GM23338 (cell line): ENCODE measurements at regions not wholly inside any gene's neighbourhood (a gene's known extent, or its start where the extent isn't known, plus 50 kb on each side); places are given as distances from the start of the nearest gene placed in this dataset.

Experiments used
- ATAC-seq: fragments of 200-7000 bp; cut with Tn5 transposase; 3 replicates; pipeline ENCODE4 v1.9.1; 2020
- DNase-seq: peaks from one replicate; pipeline ENCODE4 v3.0.0-alpha.2; 2015; ENCODE audit warnings: low spot score
- H2AFZ ChIP-seq: fragments of 200-600 bp; sonication (generic); 2 replicates; pipeline ENCODE4 v1.8.0; 2016; ENCODE audit warnings: antibody characterized with exemption, mild to moderate bottlenecking, moderate library complexity
- H3F3A ChIP-seq: fragments of 200-600 bp; sonication (generic); replicated peaks from 2 replicates; pipeline ENCODE4 v1.8.0; 2017; ENCODE audit warnings: antibody characterized with exemption, mixed run types, low read depth
- H3K27ac ChIP-seq: fragments of 200-600 bp; sonication (generic); 2 replicates; pipeline ENCODE4 v1.6.1; 2016; ENCODE audit warnings: low read depth
- H3K27me3 ChIP-seq: fragments of 200-600 bp; sonication (generic); 2 replicates; pipeline ENCODE4 v1.8.0; 2016; ENCODE audit warnings: mild to moderate bottlenecking, mixed run types, moderate library complexity; ENCODE audit not compliant: insufficient read depth
- H3K36me3 ChIP-seq: fragments of 200-600 bp; sonication (generic); 2 replicates; pipeline ENCODE4 v1.8.0; 2016; ENCODE audit warnings: mild to moderate bottlenecking; ENCODE audit not compliant: insufficient read depth
- H3K4me1 ChIP-seq: fragments of 200-600 bp; sonication (generic); 2 replicates; pipeline ENCODE4 v1.8.0; 2016; ENCODE audit warnings: mild to moderate bottlenecking, moderate library complexity; ENCODE audit not compliant: insufficient read depth
- H3K4me2 ChIP-seq: fragments of 200-600 bp; sonication (generic); 2 replicates; pipeline ENCODE4 v1.7.1; 2017; ENCODE audit warnings: mixed run types
- H3K4me3 ChIP-seq: fragments of 200-600 bp; sonication (generic); 2 replicates; pipeline ENCODE4 v1.6.1; 2016; ENCODE audit warnings: mixed run types
- H3K79me2 ChIP-seq: fragments of 200-600 bp; sonication (generic); replicated peaks from 2 replicates; pipeline ENCODE4 v1.8.0; 2017; ENCODE audit warnings: mild to moderate bottlenecking; ENCODE audit not compliant: insufficient read depth
- H3K9me2 ChIP-seq: fragments of 200-600 bp; sonication (generic); 2 replicates; pipeline ENCODE4 v1.8.0; 2017; ENCODE audit not compliant: insufficient read depth
- H4K20me1 ChIP-seq: fragments of 200-600 bp; sonication (generic); replicated peaks from 2 replicates; pipeline ENCODE4 v1.8.0; 2017; ENCODE audit warnings: mild to moderate bottlenecking; ENCODE audit not compliant: insufficient read depth
- H3K27ac Mint-ChIP-seq: 2 replicates; pipeline ENCODE4 v1.8.0; 2020; ENCODE audit warnings: inconsistent platforms, mild to moderate bottlenecking, moderate library complexity, mixed read lengths
- H3K27me3 Mint-ChIP-seq: 3 replicates; pipeline ENCODE4 v1.8.0; 2022; ENCODE audit warnings: low read depth, mild to moderate bottlenecking, moderate library complexity, mixed read lengths, inconsistent platforms; ENCODE audit not compliant: insufficient read depth, poor library complexity
- H3K36me3 Mint-ChIP-seq: 3 replicates; pipeline ENCODE4 v1.8.0; 2021; ENCODE audit warnings: low read depth, mild to moderate bottlenecking, inconsistent platforms, moderate library complexity, mixed read lengths
- H3K4me1 Mint-ChIP-seq: 3 replicates; pipeline ENCODE4 v1.8.0; 2020; ENCODE audit warnings: mild to moderate bottlenecking, inconsistent platforms, mixed read lengths
- H3K4me3 Mint-ChIP-seq: 3 replicates; pipeline ENCODE4 v1.8.0; 2021; ENCODE audit warnings: moderate library complexity, mild to moderate bottlenecking, inconsistent platforms, mixed read lengths
- H3K9me3 Mint-ChIP-seq: 3 replicates; pipeline ENCODE4 v1.8.0; 2020; ENCODE audit warnings: moderate library complexity, mild to moderate bottlenecking, inconsistent platforms, mixed read lengths
- EZH2 ChIP-seq: fragments of 200-600 bp; sonication (generic); IDR thresholded peaks from one replicate; pipeline ENCODE4 v1.8.0; 2017; ENCODE audit warnings: antibody characterized with exemption, mild to moderate bottlenecking, low read depth; ENCODE audit not compliant: unreplicated experiment
- EZH2phosphoT487 ChIP-seq: fragments of 200-600 bp; sonication (generic); IDR thresholded peaks from one replicate; pipeline ENCODE4 v1.8.1; 2018; ENCODE audit warnings: antibody characterized with exemption; ENCODE audit not compliant: unreplicated experiment
- JUNB ChIP-seq: IDR thresholded peaks from one replicate; pipeline ENCODE4 v1.6.1; 2016; ENCODE audit warnings: antibody characterized with exemption; ENCODE audit not compliant: unreplicated experiment
- ZNF114 ChIP-seq: fragments of 250-450 bp; sonication (Bioruptor Pico); IDR thresholded peaks from 2 replicates; pipeline ENCODE4 v1.5.0; 2020; ENCODE audit warnings: mild to moderate bottlenecking, moderate library complexity
- TF ChIP-seq, protein P1 (sequence below): IDR thresholded peaks from one replicate; pipeline ENCODE4 v1.6.1; 2018; ENCODE audit warnings: antibody characterized with exemption; ENCODE audit not compliant: unreplicated experiment
- TF ChIP-seq, protein P2 (sequence below): IDR thresholded peaks from 2 replicates; pipeline ENCODE4 v1.6.1; 2016; ENCODE audit warnings: antibody characterized with exemption
- TF ChIP-seq, protein P3 (sequence below): fragments of 250-450 bp; sonication (Bioruptor Pico); IDR thresholded peaks from 2 replicates; pipeline ENCODE4 v1.5.0; 2020; ENCODE audit warnings: mild to moderate bottlenecking, moderate library complexity
- TF ChIP-seq, protein P4 (sequence below), 2 experiments: fragments of 200-600 bp in 1 of 2; sonication (generic) in 1 of 2; conservative IDR thresholded peaks; 2 replicates each; pipeline versions ENCODE4 v1.5.1 to v1.6.1; 2016 to 2017; ENCODE audit warnings: antibody characterized with exemption in 2 of 2, low read depth in 2 of 2, mild to moderate bottlenecking in 2 of 2, moderate library complexity in 1 of 2

DNA sequence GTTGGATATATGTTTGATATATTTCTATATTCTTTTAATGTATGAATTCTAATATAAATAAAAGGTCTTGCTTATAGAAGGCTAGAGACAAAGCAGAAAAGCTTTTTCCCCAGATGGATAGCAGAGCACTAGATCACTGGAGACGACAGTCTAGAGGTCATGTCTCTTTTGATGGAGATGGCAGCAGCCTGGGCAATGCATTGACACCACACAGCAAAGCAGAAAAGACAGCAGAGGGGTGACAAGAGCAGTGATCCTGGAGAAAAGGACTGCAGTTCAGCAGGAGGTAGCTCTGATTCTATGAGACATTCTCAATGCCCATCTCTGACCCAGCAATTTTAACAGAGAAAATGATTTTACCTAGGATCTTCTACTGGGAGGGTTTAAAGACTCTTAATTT lies 210.6 kb downstream of the DTHD1 start:
- Histone ChIP-seq H3K4me3 (no peak overlapping the region), H3K36me3 (no peaks in the 10 kb centered on the region), H3F3A (no peaks in the 10 kb centered on the region), H3K4me2 (no peak overlapping the region), H3K27ac (no peak overlapping the region), H2AFZ (no peak overlapping the region), H3K4me1 (no peaks in the 10 kb centered on the region), H3K27me3 (no peaks in the 10 kb centered on the region), H3K9me2 (no peaks in the 10 kb centered on the region), H3K79me2 (no peaks in the 10 kb centered on the region), H4K20me1 (no peaks in the 10 kb centered on the region)
- H3K4me3 Mint-ChIP-seq: no peak overlapping the region
- no peak overlapping the region for H3K27ac Mint-ChIP-seq
- TF ChIP-seq, protein P1, sequence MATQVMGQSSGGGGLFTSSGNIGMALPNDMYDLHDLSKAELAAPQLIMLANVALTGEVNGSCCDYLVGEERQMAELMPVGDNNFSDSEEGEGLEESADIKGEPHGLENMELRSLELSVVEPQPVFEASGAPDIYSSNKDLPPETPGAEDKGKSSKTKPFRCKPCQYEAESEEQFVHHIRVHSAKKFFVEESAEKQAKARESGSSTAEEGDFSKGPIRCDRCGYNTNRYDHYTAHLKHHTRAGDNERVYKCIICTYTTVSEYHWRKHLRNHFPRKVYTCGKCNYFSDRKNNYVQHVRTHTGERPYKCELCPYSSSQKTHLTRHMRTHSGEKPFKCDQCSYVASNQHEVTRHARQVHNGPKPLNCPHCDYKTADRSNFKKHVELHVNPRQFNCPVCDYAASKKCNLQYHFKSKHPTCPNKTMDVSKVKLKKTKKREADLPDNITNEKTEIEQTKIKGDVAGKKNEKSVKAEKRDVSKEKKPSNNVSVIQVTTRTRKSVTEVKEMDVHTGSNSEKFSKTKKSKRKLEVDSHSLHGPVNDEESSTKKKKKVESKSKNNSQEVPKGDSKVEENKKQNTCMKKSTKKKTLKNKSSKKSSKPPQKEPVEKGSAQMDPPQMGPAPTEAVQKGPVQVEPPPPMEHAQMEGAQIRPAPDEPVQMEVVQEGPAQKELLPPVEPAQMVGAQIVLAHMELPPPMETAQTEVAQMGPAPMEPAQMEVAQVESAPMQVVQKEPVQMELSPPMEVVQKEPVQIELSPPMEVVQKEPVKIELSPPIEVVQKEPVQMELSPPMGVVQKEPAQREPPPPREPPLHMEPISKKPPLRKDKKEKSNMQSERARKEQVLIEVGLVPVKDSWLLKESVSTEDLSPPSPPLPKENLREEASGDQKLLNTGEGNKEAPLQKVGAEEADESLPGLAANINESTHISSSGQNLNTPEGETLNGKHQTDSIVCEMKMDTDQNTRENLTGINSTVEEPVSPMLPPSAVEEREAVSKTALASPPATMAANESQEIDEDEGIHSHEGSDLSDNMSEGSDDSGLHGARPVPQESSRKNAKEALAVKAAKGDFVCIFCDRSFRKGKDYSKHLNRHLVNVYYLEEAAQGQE: no peak
- TF ChIP-seq EZH2 (no peak), JUNB (no peak), EZH2phosphoT487 (no peak), ZNF114 (CRISPR knock-in tag) (no peak)
- TF ChIP-seq, protein P2, sequence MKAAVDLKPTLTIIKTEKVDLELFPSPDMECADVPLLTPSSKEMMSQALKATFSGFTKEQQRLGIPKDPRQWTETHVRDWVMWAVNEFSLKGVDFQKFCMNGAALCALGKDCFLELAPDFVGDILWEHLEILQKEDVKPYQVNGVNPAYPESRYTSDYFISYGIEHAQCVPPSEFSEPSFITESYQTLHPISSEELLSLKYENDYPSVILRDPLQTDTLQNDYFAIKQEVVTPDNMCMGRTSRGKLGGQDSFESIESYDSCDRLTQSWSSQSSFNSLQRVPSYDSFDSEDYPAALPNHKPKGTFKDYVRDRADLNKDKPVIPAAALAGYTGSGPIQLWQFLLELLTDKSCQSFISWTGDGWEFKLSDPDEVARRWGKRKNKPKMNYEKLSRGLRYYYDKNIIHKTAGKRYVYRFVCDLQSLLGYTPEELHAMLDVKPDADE: no peak
- TF ChIP-seq, protein P3, sequence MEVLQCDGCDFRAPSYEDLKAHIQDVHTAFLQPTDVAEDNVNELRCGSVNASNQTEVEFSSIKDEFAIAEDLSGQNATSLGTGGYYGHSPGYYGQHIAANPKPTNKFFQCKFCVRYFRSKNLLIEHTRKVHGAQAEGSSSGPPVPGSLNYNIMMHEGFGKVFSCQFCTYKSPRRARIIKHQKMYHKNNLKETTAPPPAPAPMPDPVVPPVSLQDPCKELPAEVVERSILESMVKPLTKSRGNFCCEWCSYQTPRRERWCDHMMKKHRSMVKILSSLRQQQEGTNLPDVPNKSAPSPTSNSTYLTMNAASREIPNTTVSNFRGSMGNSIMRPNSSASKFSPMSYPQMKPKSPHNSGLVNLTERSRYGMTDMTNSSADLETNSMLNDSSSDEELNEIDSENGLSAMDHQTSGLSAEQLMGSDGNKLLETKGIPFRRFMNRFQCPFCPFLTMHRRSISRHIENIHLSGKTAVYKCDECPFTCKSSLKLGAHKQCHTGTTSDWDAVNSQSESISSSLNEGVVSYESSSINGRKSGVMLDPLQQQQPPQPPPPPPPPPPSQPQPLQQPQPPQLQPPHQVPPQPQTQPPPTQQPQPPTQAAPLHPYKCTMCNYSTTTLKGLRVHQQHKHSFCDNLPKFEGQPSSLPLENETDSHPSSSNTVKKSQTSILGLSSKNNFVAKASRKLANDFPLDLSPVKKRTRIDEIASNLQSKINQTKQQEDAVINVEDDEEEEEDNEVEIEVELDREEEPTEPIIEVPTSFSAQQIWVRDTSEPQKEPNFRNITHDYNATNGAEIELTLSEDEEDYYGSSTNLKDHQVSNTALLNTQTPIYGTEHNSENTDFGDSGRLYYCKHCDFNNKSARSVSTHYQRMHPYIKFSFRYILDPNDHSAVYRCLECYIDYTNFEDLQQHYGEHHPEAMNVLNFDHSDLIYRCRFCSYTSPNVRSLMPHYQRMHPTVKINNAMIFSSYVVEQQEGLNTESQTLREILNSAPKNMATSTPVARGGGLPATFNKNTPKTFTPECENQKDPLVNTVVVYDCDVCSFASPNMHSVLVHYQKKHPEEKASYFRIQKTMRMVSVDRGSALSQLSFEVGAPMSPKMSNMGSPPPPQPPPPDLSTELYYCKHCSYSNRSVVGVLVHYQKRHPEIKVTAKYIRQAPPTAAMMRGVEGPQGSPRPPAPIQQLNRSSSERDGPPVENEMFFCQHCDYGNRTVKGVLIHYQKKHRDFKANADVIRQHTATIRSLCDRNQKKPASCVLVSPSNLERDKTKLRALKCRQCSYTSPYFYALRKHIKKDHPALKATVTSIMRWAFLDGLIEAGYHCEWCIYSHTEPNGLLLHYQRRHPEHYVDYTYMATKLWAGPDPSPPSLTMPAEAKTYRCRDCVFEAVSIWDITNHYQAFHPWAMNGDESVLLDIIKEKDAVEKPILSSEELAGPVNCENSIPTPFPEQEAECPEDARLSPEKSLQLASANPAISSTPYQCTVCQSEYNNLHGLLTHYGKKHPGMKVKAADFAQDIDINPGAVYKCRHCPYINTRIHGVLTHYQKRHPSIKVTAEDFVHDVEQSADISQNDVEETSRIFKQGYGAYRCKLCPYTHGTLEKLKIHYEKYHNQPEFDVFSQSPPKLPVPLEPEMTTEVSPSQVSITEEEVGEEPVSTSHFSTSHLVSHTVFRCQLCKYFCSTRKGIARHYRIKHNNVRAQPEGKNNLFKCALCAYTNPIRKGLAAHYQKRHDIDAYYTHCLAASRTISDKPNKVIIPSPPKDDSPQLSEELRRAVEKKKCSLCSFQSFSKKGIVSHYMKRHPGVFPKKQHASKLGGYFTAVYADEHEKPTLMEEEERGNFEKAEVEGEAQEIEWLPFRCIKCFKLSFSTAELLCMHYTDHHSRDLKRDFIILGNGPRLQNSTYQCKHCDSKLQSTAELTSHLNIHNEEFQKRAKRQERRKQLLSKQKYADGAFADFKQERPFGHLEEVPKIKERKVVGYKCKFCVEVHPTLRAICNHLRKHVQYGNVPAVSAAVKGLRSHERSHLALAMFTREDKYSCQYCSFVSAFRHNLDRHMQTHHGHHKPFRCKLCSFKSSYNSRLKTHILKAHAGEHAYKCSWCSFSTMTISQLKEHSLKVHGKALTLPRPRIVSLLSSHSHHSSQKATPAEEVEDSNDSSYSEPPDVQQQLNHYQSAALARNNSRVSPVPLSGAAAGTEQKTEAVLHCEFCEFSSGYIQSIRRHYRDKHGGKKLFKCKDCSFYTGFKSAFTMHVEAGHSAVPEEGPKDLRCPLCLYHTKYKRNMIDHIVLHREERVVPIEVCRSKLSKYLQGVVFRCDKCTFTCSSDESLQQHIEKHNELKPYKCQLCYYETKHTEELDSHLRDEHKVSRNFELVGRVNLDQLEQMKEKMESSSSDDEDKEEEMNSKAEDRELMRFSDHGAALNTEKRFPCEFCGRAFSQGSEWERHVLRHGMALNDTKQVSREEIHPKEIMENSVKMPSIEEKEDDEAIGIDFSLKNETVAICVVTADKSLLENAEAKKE (CRISPR knock-in tag): no peak
- TF ChIP-seq, protein P4, sequence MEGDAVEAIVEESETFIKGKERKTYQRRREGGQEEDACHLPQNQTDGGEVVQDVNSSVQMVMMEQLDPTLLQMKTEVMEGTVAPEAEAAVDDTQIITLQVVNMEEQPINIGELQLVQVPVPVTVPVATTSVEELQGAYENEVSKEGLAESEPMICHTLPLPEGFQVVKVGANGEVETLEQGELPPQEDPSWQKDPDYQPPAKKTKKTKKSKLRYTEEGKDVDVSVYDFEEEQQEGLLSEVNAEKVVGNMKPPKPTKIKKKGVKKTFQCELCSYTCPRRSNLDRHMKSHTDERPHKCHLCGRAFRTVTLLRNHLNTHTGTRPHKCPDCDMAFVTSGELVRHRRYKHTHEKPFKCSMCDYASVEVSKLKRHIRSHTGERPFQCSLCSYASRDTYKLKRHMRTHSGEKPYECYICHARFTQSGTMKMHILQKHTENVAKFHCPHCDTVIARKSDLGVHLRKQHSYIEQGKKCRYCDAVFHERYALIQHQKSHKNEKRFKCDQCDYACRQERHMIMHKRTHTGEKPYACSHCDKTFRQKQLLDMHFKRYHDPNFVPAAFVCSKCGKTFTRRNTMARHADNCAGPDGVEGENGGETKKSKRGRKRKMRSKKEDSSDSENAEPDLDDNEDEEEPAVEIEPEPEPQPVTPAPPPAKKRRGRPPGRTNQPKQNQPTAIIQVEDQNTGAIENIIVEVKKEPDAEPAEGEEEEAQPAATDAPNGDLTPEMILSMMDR (conservative IDR thresholded peaks at IDR 0.05; ENCODE audit: low read depth in 2 of 2): no peak
- H3K9me3 Mint-ChIP-seq: no peaks in the 10 kb centered on the region
- ATAC-seq (no peak), DNase-seq (no peak)
- H3K4me1 Mint-ChIP-seq: peaks cover 6% of the 10 kb centered on the region; the same call in 2 of the 3 replicates
- no peaks in the 10 kb centered on the region for H3K36me3 Mint-ChIP-seq
- H3K27me3 Mint-ChIP-seq: no peaks in the 10 kb centered on the region
